VCaP (cell line): ENCODE measurements at regions not wholly inside any gene's neighbourhood (a gene's known extent, or its start where the extent isn't known, plus 50 kb on each side); places are given as distances from the start of the nearest gene placed in this dataset.

ENCODE experiments used
- H3K27ac ChIP-seq: fragments of 450-650 bp; 2 replicates; pipeline ENCODE4 v1.5.1; 2017
- TF ChIP-seq, protein P1 (sequence below): fragments of 450-650 bp; conservative IDR thresholded peaks from 2 replicates; pipeline ENCODE4 v1.5.1; 2017; ENCODE audit warnings: mild to moderate bottlenecking, moderate library complexity

DNA sequence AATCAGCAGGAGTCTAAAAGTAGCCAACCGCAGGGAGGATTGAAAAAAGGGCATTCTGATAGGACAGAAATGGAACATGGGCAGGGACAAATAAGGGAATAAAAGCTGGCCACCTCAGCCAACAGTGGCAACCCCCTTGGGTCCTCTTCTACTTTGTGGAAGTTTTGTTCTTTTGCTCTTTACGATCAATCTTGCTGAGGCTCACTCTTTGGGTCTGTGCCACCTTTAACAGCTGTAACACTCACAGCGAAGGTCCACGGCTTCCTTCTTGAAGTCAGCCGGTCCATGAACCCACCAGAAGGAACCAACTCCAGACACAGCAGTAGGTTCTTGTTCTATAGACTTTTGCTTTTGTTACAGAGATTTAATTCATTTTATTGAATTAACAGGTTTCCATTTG is 285.4 kb upstream of the CDH20 start:
- TF ChIP-seq, protein P1, sequence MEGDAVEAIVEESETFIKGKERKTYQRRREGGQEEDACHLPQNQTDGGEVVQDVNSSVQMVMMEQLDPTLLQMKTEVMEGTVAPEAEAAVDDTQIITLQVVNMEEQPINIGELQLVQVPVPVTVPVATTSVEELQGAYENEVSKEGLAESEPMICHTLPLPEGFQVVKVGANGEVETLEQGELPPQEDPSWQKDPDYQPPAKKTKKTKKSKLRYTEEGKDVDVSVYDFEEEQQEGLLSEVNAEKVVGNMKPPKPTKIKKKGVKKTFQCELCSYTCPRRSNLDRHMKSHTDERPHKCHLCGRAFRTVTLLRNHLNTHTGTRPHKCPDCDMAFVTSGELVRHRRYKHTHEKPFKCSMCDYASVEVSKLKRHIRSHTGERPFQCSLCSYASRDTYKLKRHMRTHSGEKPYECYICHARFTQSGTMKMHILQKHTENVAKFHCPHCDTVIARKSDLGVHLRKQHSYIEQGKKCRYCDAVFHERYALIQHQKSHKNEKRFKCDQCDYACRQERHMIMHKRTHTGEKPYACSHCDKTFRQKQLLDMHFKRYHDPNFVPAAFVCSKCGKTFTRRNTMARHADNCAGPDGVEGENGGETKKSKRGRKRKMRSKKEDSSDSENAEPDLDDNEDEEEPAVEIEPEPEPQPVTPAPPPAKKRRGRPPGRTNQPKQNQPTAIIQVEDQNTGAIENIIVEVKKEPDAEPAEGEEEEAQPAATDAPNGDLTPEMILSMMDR = no peak
- H3K27ac ChIP-seq = peak overlapping the region; percentile 50

DNA sequence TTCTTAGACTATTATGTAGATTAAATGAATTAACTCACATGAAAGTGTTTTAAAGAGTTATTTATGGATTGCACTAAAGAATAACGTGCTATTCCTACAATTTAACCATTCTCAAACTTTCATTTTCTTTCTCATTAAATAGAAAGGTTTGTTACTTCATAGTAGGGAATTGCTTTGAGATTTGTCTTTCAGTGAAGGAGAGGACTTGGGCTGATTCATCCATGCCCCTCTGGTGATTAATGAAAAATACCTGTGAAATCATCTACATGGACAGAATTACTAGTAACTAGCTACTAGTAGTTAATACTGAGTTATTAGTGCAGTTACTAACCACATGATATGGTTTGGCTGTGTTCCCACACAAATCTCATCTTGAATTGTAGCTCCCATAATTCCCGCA is 275.8 kb upstream of the CDH20 start:
- TF ChIP-seq, protein P1 = no peak
- H3K27ac ChIP-seq = no peak overlapping the region

DNA sequence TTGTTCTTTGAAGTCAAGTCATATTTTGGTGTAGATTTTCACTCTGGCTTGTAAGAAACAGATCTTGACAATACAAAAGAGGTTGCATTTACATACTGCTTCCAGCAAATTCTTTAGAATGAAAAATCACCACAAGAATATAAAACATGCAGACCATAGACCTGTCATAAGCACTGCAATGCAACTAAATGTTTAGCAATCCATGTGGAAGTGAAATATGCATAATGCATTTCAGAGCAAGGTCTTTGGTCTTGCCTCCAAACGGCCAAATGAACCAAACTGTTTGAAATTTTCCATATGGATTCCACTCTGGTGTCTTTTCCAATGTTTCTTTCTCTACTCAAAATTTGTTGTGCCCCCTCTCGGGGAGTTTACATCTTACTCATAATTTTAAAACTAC is 271.0 kb upstream of the CDH20 start:
- H3K27ac ChIP-seq = no peak overlapping the region
- TF ChIP-seq, protein P1 = no peak

DNA sequence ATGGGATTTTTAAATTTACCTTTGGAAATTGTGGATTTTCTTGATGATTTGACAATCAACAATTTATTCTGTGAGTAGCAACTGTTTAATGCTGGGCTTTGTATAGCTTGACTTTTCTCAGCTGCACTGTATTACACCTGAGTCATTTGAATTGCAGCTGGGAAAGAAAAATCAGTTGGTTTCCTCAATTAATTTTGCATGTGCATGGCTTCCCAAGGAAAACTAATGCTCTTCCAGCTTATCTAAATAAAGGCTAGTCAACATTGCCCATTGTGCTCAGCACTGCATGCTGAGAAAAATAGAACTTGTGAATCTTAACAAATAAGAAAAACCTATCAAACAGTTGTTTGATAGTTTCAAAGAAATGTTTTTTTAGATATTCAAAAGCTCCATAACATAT is 268.3 kb upstream of the CDH20 start:
- no peak overlapping the region for H3K27ac ChIP-seq
- TF ChIP-seq, protein P1 = no peak

DNA sequence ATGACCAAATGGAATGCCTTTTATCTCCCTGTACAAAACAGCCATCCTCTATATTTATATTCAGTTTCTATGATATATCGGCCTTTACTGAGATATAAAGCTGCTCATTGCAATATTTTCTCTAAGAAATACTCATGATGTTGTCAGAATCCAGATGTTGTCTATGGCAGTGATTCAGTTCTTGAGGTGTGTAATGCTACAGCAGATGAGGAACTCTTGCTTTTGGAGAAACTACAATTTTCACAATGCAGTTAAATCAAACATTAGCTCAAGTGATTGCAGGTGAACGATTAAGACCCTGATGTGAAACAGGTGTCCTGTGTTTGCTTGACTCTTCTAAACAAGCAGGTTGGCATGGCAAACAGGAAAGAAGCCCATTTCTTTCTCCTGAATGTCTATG is 256.2 kb upstream of the CDH20 start:
- no peak overlapping the region for H3K27ac ChIP-seq
- TF ChIP-seq, protein P1 = no peak

DNA sequence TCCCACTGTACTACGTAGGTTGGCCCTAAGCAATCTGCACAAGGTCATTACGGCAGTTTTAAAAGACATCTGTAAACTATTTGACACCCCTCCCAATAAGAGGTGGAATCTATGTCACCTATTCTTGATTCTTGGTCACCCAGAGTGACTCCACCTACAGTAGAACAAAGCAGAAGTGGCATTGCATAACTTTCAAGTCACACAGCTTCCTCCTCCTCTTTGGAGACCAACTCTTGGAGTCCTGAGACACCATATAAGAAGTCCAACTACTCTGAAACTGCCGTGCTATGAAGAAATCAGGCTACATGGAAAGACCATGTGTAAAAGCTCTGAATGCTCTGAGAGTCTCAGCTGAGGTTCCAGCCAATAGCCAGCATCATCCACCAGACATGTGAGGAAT is 253.5 kb upstream of the CDH20 start:
- TF ChIP-seq, protein P1 = no peak
- no peak overlapping the region for H3K27ac ChIP-seq

DNA sequence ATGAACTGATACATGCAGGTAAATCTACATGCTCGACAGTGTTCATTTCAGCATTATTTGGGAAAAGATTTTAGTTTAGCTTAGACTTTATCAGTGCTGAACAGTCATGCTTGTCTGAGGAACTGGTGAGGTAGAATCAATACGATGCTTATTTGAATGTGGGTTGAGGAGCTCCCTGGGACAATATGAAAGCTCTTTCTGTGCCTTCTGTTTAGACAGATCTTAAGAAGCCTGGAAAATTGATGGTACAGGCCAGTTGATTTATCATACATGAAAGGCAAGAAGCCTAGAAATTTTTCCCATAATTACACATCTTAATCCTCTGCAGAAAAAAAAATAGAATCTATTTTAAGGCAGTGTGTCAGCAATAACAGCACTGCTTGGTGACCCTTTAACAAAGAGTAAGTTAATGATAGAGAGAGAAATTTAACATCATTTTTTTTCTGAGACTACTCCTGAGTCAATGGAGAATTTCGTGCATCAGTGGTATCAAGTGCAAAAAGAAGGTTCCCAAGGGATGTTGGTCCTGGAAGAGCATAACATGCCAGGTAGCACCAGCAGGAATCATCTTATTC is 252.2 kb upstream of the CDH20 start:
- TF ChIP-seq, protein P1 = no peak
- H3K27ac ChIP-seq = no peak overlapping the region
